Liver (tissue), 3 donors: ENCODE measurements at regions not wholly inside any gene's neighbourhood (a gene's known extent, or its start where the extent isn't known, plus 50 kb on each side); places are given as distances from the start of the nearest gene placed in this dataset.

Experiments
- RAD21 ChIP-seq, 2 donors: IDR thresholded peaks; 2 replicates each; pipeline ENCODE4 v1.6.1; 2016; ENCODE audit warnings: antibody characterized with exemption in 2 of 2, mild to moderate bottlenecking in 2 of 2
- TF ChIP-seq, protein P1 (sequence below): fragments of 150-350 bp; IDR thresholded peaks from 2 replicates; pipeline ENCODE4 v1.5.1; 2017; ENCODE audit warnings: improper control_type of control experiment, low read depth, low read length; ENCODE audit not compliant: missing input control
- donor health status: healthy.
- donor health status: healthy.

DNA sequence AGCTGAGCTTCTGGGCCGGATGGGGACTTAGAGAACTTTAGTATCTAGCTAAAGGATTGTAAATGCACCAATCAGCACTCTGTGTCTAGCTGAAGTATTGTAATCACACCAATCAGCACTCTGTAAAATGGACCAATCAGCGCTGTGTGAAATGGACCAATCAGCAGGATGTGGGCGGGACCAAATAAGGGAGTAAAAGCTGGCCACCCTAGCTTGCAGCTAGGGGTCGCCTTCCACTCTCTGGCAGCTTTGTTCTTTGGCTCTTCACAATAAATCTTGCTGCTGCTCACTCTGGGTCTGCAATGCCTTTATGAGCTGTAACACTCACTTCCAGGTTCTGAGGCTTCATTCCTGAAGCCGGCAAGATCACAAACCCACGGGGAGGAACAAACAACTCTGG, 354.0 kb downstream of the PRR16 start:
- no peak for TF ChIP-seq RAD21 (IDR thresholded peaks at IDR 0.05)
- TF ChIP-seq, protein P1, sequence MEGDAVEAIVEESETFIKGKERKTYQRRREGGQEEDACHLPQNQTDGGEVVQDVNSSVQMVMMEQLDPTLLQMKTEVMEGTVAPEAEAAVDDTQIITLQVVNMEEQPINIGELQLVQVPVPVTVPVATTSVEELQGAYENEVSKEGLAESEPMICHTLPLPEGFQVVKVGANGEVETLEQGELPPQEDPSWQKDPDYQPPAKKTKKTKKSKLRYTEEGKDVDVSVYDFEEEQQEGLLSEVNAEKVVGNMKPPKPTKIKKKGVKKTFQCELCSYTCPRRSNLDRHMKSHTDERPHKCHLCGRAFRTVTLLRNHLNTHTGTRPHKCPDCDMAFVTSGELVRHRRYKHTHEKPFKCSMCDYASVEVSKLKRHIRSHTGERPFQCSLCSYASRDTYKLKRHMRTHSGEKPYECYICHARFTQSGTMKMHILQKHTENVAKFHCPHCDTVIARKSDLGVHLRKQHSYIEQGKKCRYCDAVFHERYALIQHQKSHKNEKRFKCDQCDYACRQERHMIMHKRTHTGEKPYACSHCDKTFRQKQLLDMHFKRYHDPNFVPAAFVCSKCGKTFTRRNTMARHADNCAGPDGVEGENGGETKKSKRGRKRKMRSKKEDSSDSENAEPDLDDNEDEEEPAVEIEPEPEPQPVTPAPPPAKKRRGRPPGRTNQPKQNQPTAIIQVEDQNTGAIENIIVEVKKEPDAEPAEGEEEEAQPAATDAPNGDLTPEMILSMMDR: no peak
